Activated CD8-positive, alpha-beta memory T cell treated with anti-CD3 and anti-CD28 coated beads for 24 hours (primary cell): ENCODE measurements at regions not wholly inside any gene's neighbourhood (a gene's known extent, or its start where the extent isn't known, plus 50 kb on each side); places are given as distances from the start of the nearest gene placed in this dataset.
"Not testable (repeated sequence)": the region's sequence is repeated elsewhere in the genome, so short reads cannot be mapped to it uniquely, and the experiment has no call there.

Experiments used
- DNase-seq: peaks from one replicate; pipeline ENCODE4 v3.0.0-alpha.2; 2020

DNA sequence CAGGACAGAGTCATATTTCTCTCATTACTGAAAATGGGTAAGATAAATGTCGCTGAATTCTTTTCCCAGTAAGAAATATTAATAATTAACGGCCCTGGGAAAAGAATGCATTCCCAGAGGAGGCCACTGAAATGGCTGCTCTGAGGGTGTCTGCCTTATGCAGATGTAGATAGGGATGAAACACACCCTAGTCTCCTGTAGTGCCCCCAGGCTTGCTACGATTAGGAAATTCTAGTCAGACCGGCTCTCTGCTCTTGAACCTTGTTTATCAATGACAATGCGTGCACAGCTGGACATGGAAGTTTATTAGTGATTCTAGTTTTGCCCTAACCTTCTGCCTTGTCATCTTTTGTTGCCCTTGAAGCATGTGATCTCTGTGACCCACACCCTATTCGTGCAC is 291.1 kb downstream of the ZNF248 start:
- no peak for DNase-seq

GRCh38 chr10:37563715-37564108 is 293.7 kb downstream of the ZNF248 start:
- no peak for DNase-seq

DNA sequence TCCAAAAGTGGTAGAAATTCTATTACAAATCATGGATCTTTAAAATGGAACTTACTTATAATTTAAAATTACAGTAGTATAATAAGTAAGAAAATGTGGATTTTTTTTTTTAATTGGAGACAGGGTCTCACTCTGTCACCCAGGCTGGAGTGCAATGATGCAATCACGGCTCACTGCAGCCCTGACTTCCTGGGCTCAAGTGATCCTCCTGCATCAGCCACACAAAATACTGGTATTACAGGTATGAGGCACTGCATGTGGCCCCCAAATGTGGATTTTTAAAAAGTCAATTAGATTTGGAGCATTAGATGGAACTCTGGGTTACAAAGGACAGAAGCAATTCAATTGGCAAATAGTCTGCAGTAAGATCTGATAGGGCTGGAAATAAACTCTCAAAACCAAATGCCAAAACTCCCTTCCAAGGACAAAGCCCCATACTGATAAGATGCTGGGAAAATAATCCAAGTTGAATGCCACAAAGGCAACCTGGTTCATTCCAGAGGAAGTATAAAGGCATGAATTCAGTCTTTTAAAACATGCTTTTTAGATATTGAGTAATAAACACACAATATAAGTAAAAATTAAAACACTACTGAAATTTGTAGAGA is 294.2 kb downstream of the ZNF248 start:
- DNase-seq = no peak

GRCh38 chr10:37552881-37553280 is 304.5 kb downstream of the ZNF248 start:
- no peak for DNase-seq

DNA sequence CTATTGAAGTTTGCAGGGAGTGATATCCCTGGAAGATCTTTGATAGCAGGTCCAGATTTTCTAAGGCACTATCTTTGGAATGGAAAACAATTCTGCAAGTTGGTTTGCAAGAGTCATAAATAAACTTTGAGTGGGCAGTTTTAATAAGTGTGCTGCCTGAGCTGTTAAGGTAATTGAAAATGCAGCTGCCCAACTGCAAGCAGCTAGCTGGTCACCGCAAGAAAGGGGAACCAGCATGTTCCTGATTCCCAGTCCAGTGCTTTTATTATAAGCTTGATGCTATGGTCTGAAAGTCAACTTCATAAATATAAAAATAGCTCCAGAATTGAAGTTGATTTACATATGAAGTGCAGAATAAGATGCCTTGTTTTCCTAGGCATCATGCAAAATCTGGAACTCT is 308.4 kb downstream of the ZNF248 start:
- DNase-seq = no peak

DNA sequence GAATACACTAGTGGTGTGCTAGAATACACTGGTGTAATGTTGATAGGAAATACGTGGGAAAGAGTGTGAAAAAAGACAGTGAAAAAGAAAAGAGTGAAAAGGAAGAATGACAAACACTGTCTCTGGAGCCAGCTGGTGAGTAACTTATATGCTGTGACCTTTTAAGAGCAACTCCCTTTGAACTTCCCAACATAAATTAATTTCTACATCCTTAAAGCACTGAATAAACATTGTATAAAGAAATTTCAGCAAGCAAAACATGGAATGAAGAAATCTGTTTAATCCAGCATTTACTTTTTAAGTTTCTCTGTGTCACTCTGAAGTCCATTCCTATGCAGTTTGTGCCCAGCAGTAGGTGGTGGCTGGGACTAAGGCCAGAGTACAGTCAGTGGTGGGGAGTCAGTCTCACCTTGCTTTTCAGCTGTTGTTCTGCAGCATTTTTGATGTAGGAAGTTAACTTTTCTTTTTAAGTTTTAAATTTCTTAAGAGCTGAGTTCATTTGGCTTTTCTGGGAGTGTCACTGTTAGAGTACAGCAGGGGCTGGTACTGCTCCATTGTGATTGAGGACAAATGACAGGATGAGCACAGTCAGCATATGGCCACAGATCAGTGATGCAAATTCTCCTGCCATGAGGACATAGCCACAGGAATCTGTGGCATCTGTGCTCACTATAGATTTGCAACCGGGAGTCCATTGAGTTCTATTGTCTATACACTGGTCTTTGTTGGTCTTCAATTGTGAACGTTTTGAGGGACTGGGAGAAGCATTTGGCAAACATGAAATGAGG is 321.8 kb downstream of the ZNF248 start:
- no peak for DNase-seq

- DNase-seq = no peak
Observed at GRCh38 chr10:37534166-37534565, 323.2 kb downstream of the ZNF248 start.

- not testable (repeated sequence) for DNase-seq
Observed at GRCh38 chr10:37525410-37525809, 332.0 kb downstream of the ZNF248 start.

- no peak for DNase-seq
Observed at GRCh38 chr10:37520488-37520887, 336.9 kb downstream of the ZNF248 start.

DNA sequence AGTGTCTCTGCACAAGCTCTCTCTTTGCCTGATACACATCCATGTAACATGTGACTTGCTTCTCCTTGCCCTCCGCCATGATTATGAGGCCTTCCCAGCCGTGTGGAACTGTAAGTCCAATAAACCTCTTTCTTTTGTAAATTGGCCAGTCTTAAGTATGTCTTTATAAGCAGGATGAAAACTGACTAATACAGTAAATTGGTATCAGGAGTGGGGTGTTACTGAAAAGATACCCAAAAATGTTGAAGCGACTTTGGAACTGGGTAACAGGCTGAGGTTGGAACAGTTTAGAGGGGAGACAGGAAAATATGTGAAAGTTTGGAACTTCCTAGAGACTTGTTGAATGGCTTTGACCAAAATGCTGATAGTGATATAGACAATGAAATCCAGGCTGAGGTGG is 346.9 kb downstream of the ZNF248 start:
- not testable (repeated sequence) for DNase-seq

GRCh38 chr10:37496061-37496460 is 361.3 kb downstream of the ZNF248 start:
- no peak for DNase-seq

DNA sequence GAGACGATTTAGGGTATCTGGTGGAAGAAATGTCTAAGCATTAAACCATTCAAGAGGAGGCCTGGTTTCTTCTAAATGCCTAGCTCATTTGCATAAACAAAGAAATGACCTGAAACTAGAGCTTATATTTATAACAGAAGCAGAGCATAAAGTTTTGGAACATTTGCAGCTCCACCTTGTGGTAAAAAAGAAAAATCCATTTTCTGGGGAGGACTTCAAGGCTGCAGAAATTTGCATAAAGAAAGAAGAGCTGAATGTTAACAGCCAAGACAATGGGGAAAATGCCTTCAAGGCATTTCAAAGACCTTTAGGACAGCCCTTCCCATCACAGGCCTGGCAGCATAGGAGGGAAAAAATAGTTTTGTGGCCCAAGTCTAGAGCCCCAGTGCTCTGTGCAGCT is 362.0 kb downstream of the ZNF248 start:
- no peak for DNase-seq

- not testable (repeated sequence) for DNase-seq
Observed at GRCh38 chr10:37493185-37493796, 364.1 kb downstream of the ZNF248 start.

DNA sequence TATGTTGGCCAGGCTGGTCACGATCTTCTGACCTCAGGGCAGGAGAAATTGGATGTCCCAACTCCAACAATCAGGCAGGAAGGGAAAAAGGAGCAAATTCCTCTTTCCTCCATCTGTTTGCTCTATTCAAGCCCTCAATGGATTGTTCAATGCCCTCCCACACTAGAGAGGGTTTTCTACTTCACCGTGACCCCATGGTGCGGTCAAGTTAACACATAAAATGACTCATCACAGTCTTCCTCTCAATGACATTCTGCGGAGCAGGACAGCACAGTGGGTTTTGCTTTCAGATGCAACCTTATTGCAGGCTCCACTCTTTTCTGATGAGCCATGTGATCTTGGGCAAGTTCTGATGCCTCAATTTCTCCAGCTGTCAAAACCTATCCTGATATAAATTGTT is 364.9 kb downstream of the ANKRD30A start:
- no peak for DNase-seq

DNA sequence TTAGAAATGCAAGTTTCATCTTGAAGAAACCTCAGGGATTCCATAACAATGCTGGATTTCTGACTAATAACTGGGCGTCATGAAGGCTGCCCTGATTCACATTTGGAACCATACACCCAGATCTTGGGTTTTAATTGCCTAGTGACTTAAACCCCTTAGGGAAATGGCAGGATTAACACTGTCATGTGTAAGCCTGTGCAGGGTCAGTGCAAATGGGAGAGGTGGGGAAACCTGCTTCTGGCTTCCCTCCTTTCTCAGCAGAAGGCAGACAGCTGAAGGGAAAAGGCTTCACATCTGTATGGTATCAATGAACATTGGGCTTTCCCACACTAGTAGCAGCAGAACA is 364.2 kb downstream of the ANKRD30A start:
- no peak for DNase-seq

- no peak for DNase-seq
Observed at GRCh38 chr10:37488792-37489657, 363.6 kb downstream of the ANKRD30A start.

DNA sequence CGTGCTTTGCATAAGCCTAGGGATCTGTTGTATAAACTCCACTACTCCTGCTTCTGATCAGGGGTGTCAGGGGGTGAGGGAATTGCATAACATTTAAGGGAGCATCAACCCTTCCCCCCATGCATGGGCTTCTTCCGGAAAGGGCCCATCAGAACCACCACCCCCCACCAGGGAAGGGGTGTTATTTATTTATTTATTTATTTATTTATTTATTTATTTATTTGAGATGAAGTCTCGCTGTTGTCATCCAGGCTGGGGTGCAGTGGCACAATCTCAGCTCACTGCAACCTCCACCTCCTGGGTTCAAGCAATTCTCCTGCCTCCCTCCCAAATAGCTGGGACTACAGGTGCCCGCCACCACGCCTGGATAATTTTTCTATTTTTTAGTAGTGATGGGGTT is 355.2 kb downstream of the ANKRD30A start:
- DNase-seq = not testable (repeated sequence)

DNA sequence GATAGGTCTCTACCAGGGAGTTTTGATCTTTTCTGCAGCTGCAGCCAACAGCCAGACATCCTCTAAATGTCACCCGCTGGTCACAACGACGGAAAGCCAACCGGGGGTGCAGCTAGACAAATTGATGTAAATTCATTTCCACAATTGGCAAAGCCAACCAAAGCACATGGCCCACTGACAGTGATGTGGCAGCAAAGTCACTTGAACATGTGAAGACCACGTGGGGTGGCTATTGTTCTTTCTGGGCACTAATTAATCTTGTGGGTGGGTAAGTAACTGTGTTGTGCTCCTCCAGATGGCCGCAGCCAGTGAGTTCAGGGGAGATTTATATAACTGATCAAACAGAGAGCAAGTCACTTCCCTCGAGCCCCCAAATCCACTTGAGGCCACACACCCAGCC is 354.1 kb downstream of the ANKRD30A start:
- DNase-seq = no peak

- DNase-seq = no peak
Observed at GRCh38 chr10:37478381-37478780, 353.0 kb downstream of the ANKRD30A start.

DNA sequence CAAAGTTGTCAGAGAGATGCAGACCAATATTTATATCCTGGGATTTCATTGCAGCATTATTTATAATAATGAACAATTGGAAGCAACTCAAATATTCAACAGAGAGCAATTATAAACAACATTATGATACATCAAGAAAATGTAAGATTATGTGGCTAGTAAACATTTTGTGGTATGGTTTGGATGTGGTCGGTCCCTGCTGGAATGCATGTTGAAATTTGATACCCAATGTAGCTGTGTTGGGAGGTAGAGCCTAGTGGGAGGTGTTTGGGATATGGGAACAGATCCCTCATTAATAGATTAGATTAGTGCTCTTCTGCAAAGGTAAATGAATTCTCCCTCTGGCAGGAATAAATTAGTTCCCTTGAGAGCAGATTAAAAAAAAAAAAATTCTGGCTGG is 350.9 kb downstream of the ANKRD30A start:
- DNase-seq = no peak

- DNase-seq = no peak
Observed at GRCh38 chr10:37474645-37475044, 349.2 kb downstream of the ANKRD30A start.

GRCh38 chr10:37473906-37474305 is 348.5 kb downstream of the ANKRD30A start:
- DNase-seq = no peak

GRCh38 chr10:37467246-37467645 is 341.8 kb downstream of the ANKRD30A start:
- no peak for DNase-seq
